ENCODE measurements at regions not wholly inside any gene's neighbourhood (a gene's known extent, or its start where the extent isn't known, plus 50 kb on each side); places are given as distances from the start of the nearest gene placed in this dataset.
"Not testable (repeated sequence)": the region's sequence is repeated elsewhere in the genome, so short reads cannot be mapped to it uniquely, and the experiment has no call there.

GRCh38 chr20:52047811-52048764 is 143.5 kb downstream of the ZFP64 start:
- Histone ChIP-seq H3K4me3 (ENCODE audit: insufficient read depth in 1 of 2, low read depth in 1 of 2, low read length in 2 of 2) (no peak overlapping the region), H3K27ac (ENCODE audit: low read length, poor library complexity, severe bottlenecking) (no peak overlapping the region), H3K18ac (ENCODE audit: low read depth in 1 of 2, low read length in 2 of 2) (peak overlapping the region; percentile 54 to 70), H3K9ac (ENCODE audit: low read length) (peak overlapping the region; percentile 14), H2BK15ac (ENCODE audit: low read depth, poor library complexity, severe bottlenecking) (no peak overlapping the region), H3K27me3 (ENCODE audit: control insufficient read depth in 1 of 2, insufficient read depth in 1 of 2, low read length in 2 of 2) (no peaks in the 10 kb centered on the region), H4K91ac (ENCODE audit: low read length) (peak overlapping the region; percentile 27), H3K9me3 (ENCODE audit: control insufficient read depth, low read length) (no peaks in the 10 kb centered on the region), H2BK5ac (ENCODE audit: low read depth, low read length, poor library complexity, severe bottlenecking) (peak overlapping the region; percentile 8), H3K4me1 (ENCODE audit: control insufficient read depth, insufficient read depth, low read depth, low read length) (peaks cover 4% of the 10 kb centered on the region), H2BK120ac (ENCODE audit: low read depth, low read length) (peak overlapping the region; percentile 85), H2BK12ac (ENCODE audit: low read length in 2 of 2) (no peak overlapping the region), H4K8ac (ENCODE audit: low read length) (peak overlapping the region; percentile 84), H3K14ac (ENCODE audit: low read length in 2 of 2) (no peak overlapping the region), H2AK5ac (ENCODE audit: low read length, severe bottlenecking) (peak overlapping the region; percentile 94), H2AFZ (ENCODE audit: low read depth, low read length) (no peak overlapping the region), H3K36me3 (ENCODE audit: control insufficient read depth in 1 of 2, insufficient read depth in 2 of 2, low read depth in 1 of 2, low read length in 2 of 2) (no peaks in the 10 kb centered on the region), H3K4ac (ENCODE audit: low read depth in 1 of 2, low read length in 2 of 2) (peak overlapping the region in 1 of 2 experiments; percentile 82), H3K23ac (ENCODE audit: low read length in 2 of 2) (no peak overlapping the region), H3K4me2 (ENCODE audit: low read length, poor library complexity, severe bottlenecking) (peak overlapping the region; percentile 57), H3K79me1 (replicated peaks; ENCODE audit: low read length, poor library complexity, severe bottlenecking) (no peaks in the 10 kb centered on the region)
- WGBS, result 5% methylated on average over 16 of the region's 19 CpGs
- DNase-seq, result peak; percentile 68

GRCh38 chr20:52041966-52042365 is 149.6 kb downstream of the ZFP64 start:
- no peak for DNase-seq
- no peak overlapping the region for H3K18ac ChIP-seq (ENCODE audit: low read depth in 1 of 2, low read length in 2 of 2)
- WGBS, result 88% methylated on average over 5 of the region's 6 CpGs
- no peak overlapping the region for H3K4me3 ChIP-seq (ENCODE audit: insufficient read depth in 1 of 2, low read depth in 1 of 2, low read length in 2 of 2)
- no peaks in the 10 kb centered on the region for H3K27me3 ChIP-seq (ENCODE audit: control insufficient read depth in 1 of 2, insufficient read depth in 1 of 2, low read length in 2 of 2)
- H2BK120ac ChIP-seq (ENCODE audit: low read depth, low read length), result no peak overlapping the region
- H2AFZ ChIP-seq (ENCODE audit: low read depth, low read length), result no peak overlapping the region
- no peak overlapping the region for H3K9ac ChIP-seq (ENCODE audit: low read length)
- H2BK15ac ChIP-seq (ENCODE audit: low read depth, poor library complexity, severe bottlenecking), result no peak overlapping the region
- H3K14ac ChIP-seq (ENCODE audit: low read length in 2 of 2), result no peak overlapping the region
- H3K4me2 ChIP-seq (ENCODE audit: low read length, poor library complexity, severe bottlenecking), result no peak overlapping the region
- no peak overlapping the region for H3K27ac ChIP-seq (ENCODE audit: low read length, poor library complexity, severe bottlenecking)
- H3K9me3 ChIP-seq (ENCODE audit: control insufficient read depth, low read length), result no peaks in the 10 kb centered on the region
- no peak overlapping the region for H3K23ac ChIP-seq (ENCODE audit: low read length in 2 of 2)
- no peaks in the 10 kb centered on the region for H3K36me3 ChIP-seq (ENCODE audit: control insufficient read depth in 1 of 2, insufficient read depth in 2 of 2, low read depth in 1 of 2, low read length in 2 of 2)
- H3K4me1 ChIP-seq (ENCODE audit: control insufficient read depth, insufficient read depth, low read depth, low read length), result peaks cover 3% of the 10 kb centered on the region
- H4K91ac ChIP-seq (ENCODE audit: low read length), result no peak overlapping the region
- no peaks in the 10 kb centered on the region for H3K79me1 ChIP-seq (replicated peaks; ENCODE audit: low read length, poor library complexity, severe bottlenecking)
- H2BK5ac ChIP-seq (ENCODE audit: low read depth, low read length, poor library complexity, severe bottlenecking), result no peak overlapping the region
- no peak overlapping the region for H2AK5ac ChIP-seq (ENCODE audit: low read length, severe bottlenecking)
- H4K8ac ChIP-seq (ENCODE audit: low read length), result no peak overlapping the region
- H2BK12ac ChIP-seq (ENCODE audit: low read length in 2 of 2), result no peak overlapping the region
- H3K4ac ChIP-seq (ENCODE audit: low read depth in 1 of 2, low read length in 2 of 2), result no peak overlapping the region

GRCh38 chr20:52039790-52040189 is 151.8 kb downstream of the ZFP64 start:
- no peak overlapping the region for H3K27ac ChIP-seq (ENCODE audit: low read length, poor library complexity, severe bottlenecking)
- H3K4ac ChIP-seq (ENCODE audit: low read depth in 1 of 2, low read length in 2 of 2), result no peak overlapping the region
- H2BK120ac ChIP-seq (ENCODE audit: low read depth, low read length), result no peak overlapping the region
- H3K36me3 ChIP-seq (ENCODE audit: control insufficient read depth in 1 of 2, insufficient read depth in 2 of 2, low read depth in 1 of 2, low read length in 2 of 2), result no peaks in the 10 kb centered on the region
- H2AK5ac ChIP-seq (ENCODE audit: low read length, severe bottlenecking), result no peak overlapping the region
- no peak overlapping the region for H2BK5ac ChIP-seq (ENCODE audit: low read depth, low read length, poor library complexity, severe bottlenecking)
- 76% methylated on average over 6 of the region's 7 CpGs for WGBS
- no peak overlapping the region for H3K4me2 ChIP-seq (ENCODE audit: low read length, poor library complexity, severe bottlenecking)
- no peaks in the 10 kb centered on the region for H3K9me3 ChIP-seq (ENCODE audit: control insufficient read depth, low read length)
- H2BK12ac ChIP-seq (ENCODE audit: low read length in 2 of 2), result no peak overlapping the region
- no peak overlapping the region for H3K4me3 ChIP-seq (ENCODE audit: insufficient read depth in 1 of 2, low read depth in 1 of 2, low read length in 2 of 2)
- no peak overlapping the region for H3K18ac ChIP-seq (ENCODE audit: low read depth in 1 of 2, low read length in 2 of 2)
- peaks cover 2% of the 10 kb centered on the region for H3K4me1 ChIP-seq (ENCODE audit: control insufficient read depth, insufficient read depth, low read depth, low read length)
- H2BK15ac ChIP-seq (ENCODE audit: low read depth, poor library complexity, severe bottlenecking), result no peak overlapping the region
- no peak overlapping the region for H3K14ac ChIP-seq (ENCODE audit: low read length in 2 of 2)
- H4K8ac ChIP-seq (ENCODE audit: low read length), result no peak overlapping the region
- H2AFZ ChIP-seq (ENCODE audit: low read depth, low read length), result no peak overlapping the region
- no peak overlapping the region for H3K23ac ChIP-seq (ENCODE audit: low read length in 2 of 2)
- H3K27me3 ChIP-seq (ENCODE audit: control insufficient read depth in 1 of 2, insufficient read depth in 1 of 2, low read length in 2 of 2), result no peaks in the 10 kb centered on the region
- H3K9ac ChIP-seq (ENCODE audit: low read length), result no peak overlapping the region
- H3K79me1 ChIP-seq (replicated peaks; ENCODE audit: low read length, poor library complexity, severe bottlenecking), result no peaks in the 10 kb centered on the region
- H4K91ac ChIP-seq (ENCODE audit: low read length), result no peak overlapping the region
- no peak for DNase-seq

- not testable (repeated sequence) for H3K27ac ChIP-seq (ENCODE audit: low read length, poor library complexity, severe bottlenecking); H3K23ac ChIP-seq (ENCODE audit: low read length in 2 of 2); H3K4me3 ChIP-seq (ENCODE audit: insufficient read depth in 1 of 2, low read depth in 1 of 2, low read length in 2 of 2); H2AFZ ChIP-seq (ENCODE audit: low read depth, low read length); H2AK5ac ChIP-seq (ENCODE audit: low read length, severe bottlenecking); H3K36me3 ChIP-seq (ENCODE audit: control insufficient read depth in 1 of 2, insufficient read depth in 2 of 2, low read depth in 1 of 2, low read length in 2 of 2); H4K91ac ChIP-seq (ENCODE audit: low read length); H3K18ac ChIP-seq (ENCODE audit: low read depth in 1 of 2, low read length in 2 of 2); H3K4me2 ChIP-seq (ENCODE audit: low read length, poor library complexity, severe bottlenecking); H3K4me1 ChIP-seq (ENCODE audit: control insufficient read depth, insufficient read depth, low read depth, low read length); H3K14ac ChIP-seq (ENCODE audit: low read length in 2 of 2); H2BK15ac ChIP-seq (ENCODE audit: low read depth, poor library complexity, severe bottlenecking); H2BK12ac ChIP-seq (ENCODE audit: low read length in 2 of 2); H3K27me3 ChIP-seq (ENCODE audit: control insufficient read depth in 1 of 2, insufficient read depth in 1 of 2, low read length in 2 of 2); DNase-seq; H3K9me3 ChIP-seq (ENCODE audit: control insufficient read depth, low read length); H3K9ac ChIP-seq (ENCODE audit: low read length); H2BK120ac ChIP-seq (ENCODE audit: low read depth, low read length); H4K8ac ChIP-seq (ENCODE audit: low read length); H2BK5ac ChIP-seq (ENCODE audit: low read depth, low read length, poor library complexity, severe bottlenecking); H3K79me1 ChIP-seq (replicated peaks; ENCODE audit: low read length, poor library complexity, severe bottlenecking); H3K4ac ChIP-seq (ENCODE audit: low read depth in 1 of 2, low read length in 2 of 2)
- 98% methylated on average over 6 of the region's 9 CpGs for WGBS
Measured at GRCh38 chr20:52038632-52039031, 152.9 kb downstream of the ZFP64 start.

All from mesenchymal stem cell (in vitro differentiated cells and primary cell).